ENCODE measurements at regions not wholly inside any gene's neighbourhood (a gene's known extent, or its start where the extent isn't known, plus 50 kb on each side); places are given as distances from the start of the nearest gene placed in this dataset.

- ChIA-PET CTCF (no interaction called here), POLR2A (no interaction called here)
- Mint-ChIP-seq H3K27ac (no peak overlapping the region), H3K4me3 (no peak overlapping the region), H3K9me3 (peaks cover 81% of the 10 kb centered on the region), H3K27me3 (ENCODE audit: low read depth) (no peaks in the 10 kb centered on the region; the same call in 1 of the 2 replicates), H3K4me1 (no peaks in the 10 kb centered on the region), H3K36me3 (peaks cover 75% of the 10 kb centered on the region)
- TF ChIP-seq, protein P1, sequence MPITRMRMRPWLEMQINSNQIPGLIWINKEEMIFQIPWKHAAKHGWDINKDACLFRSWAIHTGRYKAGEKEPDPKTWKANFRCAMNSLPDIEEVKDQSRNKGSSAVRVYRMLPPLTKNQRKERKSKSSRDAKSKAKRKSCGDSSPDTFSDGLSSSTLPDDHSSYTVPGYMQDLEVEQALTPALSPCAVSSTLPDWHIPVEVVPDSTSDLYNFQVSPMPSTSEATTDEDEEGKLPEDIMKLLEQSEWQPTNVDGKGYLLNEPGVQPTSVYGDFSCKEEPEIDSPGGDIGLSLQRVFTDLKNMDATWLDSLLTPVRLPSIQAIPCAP (CRISPR knock-in tag; IDR thresholded peaks at IDR 0.05): no peak
- TF ChIP-seq ZNF121 (CRISPR knock-in tag; IDR thresholded peaks at IDR 0.05): no peak
- ATAC-seq: no peak
- DNase-seq (ENCODE audit: low spot score): no peak
Measured at GRCh38 chr12:38124247-38125012, 192.1 kb upstream of the ALG10B start.

- Mint-ChIP-seq H3K27ac (no peak overlapping the region), H3K36me3 (peaks cover 70% of the 10 kb centered on the region), H3K4me3 (no peak overlapping the region), H3K27me3 (ENCODE audit: low read depth) (peaks cover 9% of the 10 kb centered on the region; the same call in 1 of the 2 replicates), H3K4me1 (no peaks in the 10 kb centered on the region), H3K9me3 (peaks cover 75% of the 10 kb centered on the region)
- DNase-seq (ENCODE audit: low spot score) (no peak), ATAC-seq (no peak)
- TF ChIP-seq, protein P2, sequence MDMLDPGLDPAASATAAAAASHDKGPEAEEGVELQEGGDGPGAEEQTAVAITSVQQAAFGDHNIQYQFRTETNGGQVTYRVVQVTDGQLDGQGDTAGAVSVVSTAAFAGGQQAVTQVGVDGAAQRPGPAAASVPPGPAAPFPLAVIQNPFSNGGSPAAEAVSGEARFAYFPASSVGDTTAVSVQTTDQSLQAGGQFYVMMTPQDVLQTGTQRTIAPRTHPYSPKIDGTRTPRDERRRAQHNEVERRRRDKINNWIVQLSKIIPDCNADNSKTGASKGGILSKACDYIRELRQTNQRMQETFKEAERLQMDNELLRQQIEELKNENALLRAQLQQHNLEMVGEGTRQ (CRISPR knock-in tag; IDR thresholded peaks at IDR 0.05): no peak
- TF ChIP-seq NFYB (CRISPR knock-in tag; conservative IDR thresholded peaks at IDR 0.05; ENCODE audit: low read depth) (no peak), MYBL2 (CRISPR knock-in tag; IDR thresholded peaks at IDR 0.05) (no peak), ETV6 (CRISPR knock-in tag; IDR thresholded peaks at IDR 0.05) (no peak), GTF2I (CRISPR knock-in tag; conservative IDR thresholded peaks at IDR 0.05) (no peak), E2F4 (CRISPR knock-in tag; IDR thresholded peaks at IDR 0.05; ENCODE audit: borderline replicate concordance, low read depth) (no peak), CBFB (CRISPR knock-in tag; IDR thresholded peaks at IDR 0.05; ENCODE audit: low read depth) (no peak)
- TF ChIP-seq, protein P3, sequence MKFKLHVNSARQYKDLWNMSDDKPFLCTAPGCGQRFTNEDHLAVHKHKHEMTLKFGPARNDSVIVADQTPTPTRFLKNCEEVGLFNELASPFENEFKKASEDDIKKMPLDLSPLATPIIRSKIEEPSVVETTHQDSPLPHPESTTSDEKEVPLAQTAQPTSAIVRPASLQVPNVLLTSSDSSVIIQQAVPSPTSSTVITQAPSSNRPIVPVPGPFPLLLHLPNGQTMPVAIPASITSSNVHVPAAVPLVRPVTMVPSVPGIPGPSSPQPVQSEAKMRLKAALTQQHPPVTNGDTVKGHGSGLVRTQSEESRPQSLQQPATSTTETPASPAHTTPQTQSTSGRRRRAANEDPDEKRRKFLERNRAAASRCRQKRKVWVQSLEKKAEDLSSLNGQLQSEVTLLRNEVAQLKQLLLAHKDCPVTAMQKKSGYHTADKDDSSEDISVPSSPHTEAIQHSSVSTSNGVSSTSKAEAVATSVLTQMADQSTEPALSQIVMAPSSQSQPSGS (CRISPR knock-in tag; IDR thresholded peaks at IDR 0.05; ENCODE audit: borderline replicate concordance, low read depth): no peak
- ChIA-PET CTCF (no interaction called here), POLR2A (no interaction called here)
Measured at GRCh38 chr12:38132139-38132538, 184.4 kb upstream of the ALG10B start.

- peaks cover 58% of the 10 kb centered on the region for H3K9me3 Mint-ChIP-seq
- ATAC-seq (no peak), DNase-seq (ENCODE audit: low spot score) (no peak)
- CTCF ChIA-PET: no interaction called here
- no peaks in the 10 kb centered on the region for H3K4me1 Mint-ChIP-seq
- H3K36me3 Mint-ChIP-seq: peaks cover 51% of the 10 kb centered on the region
- H3K27ac Mint-ChIP-seq: no peak overlapping the region
- POLR2A ChIA-PET: no interaction called here
- no peak overlapping the region for H3K4me3 Mint-ChIP-seq
- H3K27me3 Mint-ChIP-seq (ENCODE audit: low read depth): peaks cover 11% of the 10 kb centered on the region; the same call in 1 of the 2 replicates
- TF ChIP-seq MXD4 (CRISPR knock-in tag; IDR thresholded peaks at IDR 0.05; ENCODE audit: borderline replicate concordance) (no peak), PRRX2 (CRISPR knock-in tag; IDR thresholded peaks at IDR 0.05) (no peak), ZNF219 (CRISPR knock-in tag; IDR thresholded peaks at IDR 0.05; ENCODE audit: borderline replicate concordance) (no peak), ETV6 (CRISPR knock-in tag; IDR thresholded peaks at IDR 0.05) (no peak), GABPB1 (CRISPR knock-in tag; IDR thresholded peaks at IDR 0.05) (no peak), ZNF423 (CRISPR knock-in tag; IDR thresholded peaks at IDR 0.05) (no peak), AFF4 (CRISPR knock-in tag; IDR thresholded peaks at IDR 0.05; ENCODE audit: borderline replicate concordance) (no peak)
- TF ChIP-seq, protein P4, sequence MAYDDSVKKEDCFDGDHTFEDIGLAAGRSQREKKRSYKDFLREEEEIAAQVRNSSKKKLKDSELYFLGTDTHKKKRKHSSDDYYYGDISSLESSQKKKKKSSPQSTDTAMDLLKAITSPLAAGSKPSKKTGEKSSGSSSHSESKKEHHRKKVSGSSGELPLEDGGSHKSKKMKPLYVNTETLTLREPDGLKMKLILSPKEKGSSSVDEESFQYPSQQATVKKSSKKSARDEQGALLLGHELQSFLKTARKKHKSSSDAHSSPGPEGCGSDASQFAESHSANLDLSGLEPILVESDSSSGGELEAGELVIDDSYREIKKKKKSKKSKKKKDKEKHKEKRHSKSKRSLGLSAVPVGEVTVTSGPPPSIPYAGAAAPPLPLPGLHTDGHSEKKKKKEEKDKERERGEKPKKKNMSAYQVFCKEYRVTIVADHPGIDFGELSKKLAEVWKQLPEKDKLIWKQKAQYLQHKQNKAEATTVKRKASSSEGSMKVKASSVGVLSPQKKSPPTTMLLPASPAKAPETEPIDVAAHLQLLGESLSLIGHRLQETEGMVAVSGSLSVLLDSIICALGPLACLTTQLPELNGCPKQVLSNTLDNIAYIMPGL (CRISPR knock-in tag; IDR thresholded peaks at IDR 0.05): no peak
- TF ChIP-seq, protein P5, sequence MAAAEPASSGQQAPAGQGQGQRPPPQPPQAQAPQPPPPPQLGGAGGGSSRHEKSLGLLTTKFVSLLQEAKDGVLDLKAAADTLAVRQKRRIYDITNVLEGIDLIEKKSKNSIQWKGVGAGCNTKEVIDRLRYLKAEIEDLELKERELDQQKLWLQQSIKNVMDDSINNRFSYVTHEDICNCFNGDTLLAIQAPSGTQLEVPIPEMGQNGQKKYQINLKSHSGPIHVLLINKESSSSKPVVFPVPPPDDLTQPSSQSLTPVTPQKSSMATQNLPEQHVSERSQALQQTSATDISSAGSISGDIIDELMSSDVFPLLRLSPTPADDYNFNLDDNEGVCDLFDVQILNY (CRISPR knock-in tag; IDR thresholded peaks at IDR 0.05): no peak
Measured at GRCh38 chr12:38137287-38137686, 179.3 kb upstream of the ALG10B start.

All from WTC11 (cell line).